ENCODE measurements at regions not wholly inside any gene's neighbourhood (a gene's known extent, or its start where the extent isn't known, plus 50 kb on each side); places are given as distances from the start of the nearest gene placed in this dataset.

DNA sequence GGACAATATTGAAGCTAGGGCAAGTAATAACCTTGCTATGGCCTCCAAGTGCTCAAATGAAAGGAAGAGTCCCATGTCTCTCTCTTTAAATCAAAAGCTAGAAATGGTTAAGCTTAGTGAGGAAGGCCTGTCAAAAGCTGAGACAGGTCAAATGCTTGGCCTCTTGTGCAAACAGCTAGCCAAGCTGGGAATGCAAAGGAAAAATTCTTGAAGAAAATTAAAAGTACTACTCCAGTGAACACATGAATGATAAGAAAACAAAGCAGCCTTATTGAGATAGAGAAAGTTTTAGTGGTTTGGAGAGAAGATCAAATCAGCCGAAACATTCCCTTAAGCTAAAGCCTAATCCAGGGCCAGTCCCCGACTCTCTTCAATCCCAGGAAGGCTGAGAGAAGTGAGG is 84.1 kb upstream of the PLEKHA5 start:
- no peak for DNase-seq (ENCODE audit: low read depth)
- TF ChIP-seq, protein P1, sequence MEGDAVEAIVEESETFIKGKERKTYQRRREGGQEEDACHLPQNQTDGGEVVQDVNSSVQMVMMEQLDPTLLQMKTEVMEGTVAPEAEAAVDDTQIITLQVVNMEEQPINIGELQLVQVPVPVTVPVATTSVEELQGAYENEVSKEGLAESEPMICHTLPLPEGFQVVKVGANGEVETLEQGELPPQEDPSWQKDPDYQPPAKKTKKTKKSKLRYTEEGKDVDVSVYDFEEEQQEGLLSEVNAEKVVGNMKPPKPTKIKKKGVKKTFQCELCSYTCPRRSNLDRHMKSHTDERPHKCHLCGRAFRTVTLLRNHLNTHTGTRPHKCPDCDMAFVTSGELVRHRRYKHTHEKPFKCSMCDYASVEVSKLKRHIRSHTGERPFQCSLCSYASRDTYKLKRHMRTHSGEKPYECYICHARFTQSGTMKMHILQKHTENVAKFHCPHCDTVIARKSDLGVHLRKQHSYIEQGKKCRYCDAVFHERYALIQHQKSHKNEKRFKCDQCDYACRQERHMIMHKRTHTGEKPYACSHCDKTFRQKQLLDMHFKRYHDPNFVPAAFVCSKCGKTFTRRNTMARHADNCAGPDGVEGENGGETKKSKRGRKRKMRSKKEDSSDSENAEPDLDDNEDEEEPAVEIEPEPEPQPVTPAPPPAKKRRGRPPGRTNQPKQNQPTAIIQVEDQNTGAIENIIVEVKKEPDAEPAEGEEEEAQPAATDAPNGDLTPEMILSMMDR (IDR thresholded peaks at IDR 0.05; ENCODE audit: control insufficient read depth, insufficient read depth, low read depth, low read length, missing control alignments) = no peak
- no peak overlapping the region for H3K4me3 ChIP-seq (ENCODE audit: control insufficient read depth, low read depth, low read length)

DNA sequence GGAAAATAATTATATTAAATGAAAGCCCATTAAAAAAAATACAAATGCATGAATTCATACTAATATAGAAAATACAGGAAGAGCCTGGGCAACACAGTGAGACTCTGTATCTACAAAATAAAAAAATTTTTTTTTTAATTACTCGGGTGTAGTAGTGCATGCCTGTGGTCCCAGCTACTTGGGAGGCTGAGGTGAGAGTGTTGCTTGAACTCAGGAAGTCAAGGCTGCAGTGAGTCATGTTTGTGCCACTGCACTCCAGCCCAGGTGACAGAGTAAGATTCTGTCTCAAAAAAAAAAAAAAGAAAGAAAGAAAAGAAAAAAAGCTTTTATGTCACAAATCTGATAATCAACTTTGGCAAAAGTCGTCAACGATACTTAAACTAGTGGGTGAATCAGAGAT is 80.6 kb upstream of the PLEKHA5 start:
- DNase-seq (ENCODE audit: low read depth) = no peak
- TF ChIP-seq, protein P1 (IDR thresholded peaks at IDR 0.05; ENCODE audit: control insufficient read depth, insufficient read depth, low read depth, low read length, missing control alignments) = no peak
- H3K4me3 ChIP-seq (ENCODE audit: control insufficient read depth, low read depth, low read length) = no peak overlapping the region

- H3K4me3 ChIP-seq (ENCODE audit: control insufficient read depth, low read depth, low read length) = no peak overlapping the region
- TF ChIP-seq, protein P1 (IDR thresholded peaks at IDR 0.05; ENCODE audit: control insufficient read depth, insufficient read depth, low read depth, low read length, missing control alignments) = no peak
- DNase-seq (ENCODE audit: low read depth) = no peak
Observed at GRCh38 chr12:19052689-19053088, 76.8 kb upstream of the PLEKHA5 start.

- TF ChIP-seq, protein P1 (IDR thresholded peaks at IDR 0.05; ENCODE audit: control insufficient read depth, insufficient read depth, low read depth, low read length, missing control alignments) = no peak
- DNase-seq (ENCODE audit: low read depth) = no peak
- H3K4me3 ChIP-seq (ENCODE audit: control insufficient read depth, low read depth, low read length) = no peak overlapping the region
Observed at GRCh38 chr12:19053218-19053617, 76.3 kb upstream of the PLEKHA5 start.

- no peak overlapping the region for H3K4me3 ChIP-seq (ENCODE audit: control insufficient read depth, low read depth, low read length)
- no peak for DNase-seq (ENCODE audit: low read depth)
- TF ChIP-seq, protein P1 (IDR thresholded peaks at IDR 0.05; ENCODE audit: control insufficient read depth, insufficient read depth, low read depth, low read length, missing control alignments) = no peak
Observed at GRCh38 chr12:19054035-19054434, 75.5 kb upstream of the PLEKHA5 start.

DNA sequence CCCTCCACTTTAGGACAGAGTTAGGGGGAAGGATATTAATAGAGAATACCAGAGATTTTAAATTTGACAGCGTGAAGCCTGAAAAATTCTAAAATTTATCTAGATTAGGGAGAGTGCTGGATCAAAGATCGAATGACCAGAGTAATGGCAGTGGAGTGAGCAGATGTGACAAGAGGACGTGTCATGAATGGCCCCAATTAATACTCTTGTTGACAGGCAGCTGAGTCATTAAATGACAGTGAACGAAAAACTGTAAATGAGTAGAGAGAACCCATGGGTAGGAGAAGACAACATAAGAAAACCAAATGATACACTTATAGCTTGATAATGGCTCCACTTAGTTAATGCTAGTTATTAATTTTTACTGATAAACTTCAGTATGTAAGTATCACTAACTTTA is 73.9 kb upstream of the PLEKHA5 start:
- no peak for DNase-seq (ENCODE audit: low read depth)
- no peak overlapping the region for H3K4me3 ChIP-seq (ENCODE audit: control insufficient read depth, low read depth, low read length)
- TF ChIP-seq, protein P1 (IDR thresholded peaks at IDR 0.05; ENCODE audit: control insufficient read depth, insufficient read depth, low read depth, low read length, missing control alignments) = no peak
